Nephron progenitor cell (in vitro differentiated cells): ENCODE measurements at regions not wholly inside any gene's neighbourhood (a gene's known extent, or its start where the extent isn't known, plus 50 kb on each side); places are given as distances from the start of the nearest gene placed in this dataset.

Experiments used
- DNase-seq: peaks from one replicate; pipeline ENCODE4 v3.0.0; 2021
- H3K27ac Mint-ChIP-seq: 2 replicates; pipeline ENCODE4 v1.8.0; 2021; ENCODE audit warnings: mild to moderate bottlenecking, moderate library complexity, mixed read lengths
- H3K27me3 Mint-ChIP-seq: 2 replicates; pipeline ENCODE4 v1.8.0; 2021; ENCODE audit warnings: mild to moderate bottlenecking, low read depth, mixed read lengths; ENCODE audit not compliant: poor library complexity
- H3K36me3 Mint-ChIP-seq: 2 replicates; pipeline ENCODE4 v1.8.0; 2021; ENCODE audit warnings: low read depth, mixed read lengths
- H3K4me1 Mint-ChIP-seq: 2 replicates; pipeline ENCODE4 v1.8.0; 2021; ENCODE audit warnings: mixed read lengths
- H3K4me3 Mint-ChIP-seq: 2 replicates; pipeline ENCODE4 v1.8.0; 2021; ENCODE audit warnings: mild to moderate bottlenecking, moderate library complexity, mixed read lengths
- H3K9me3 Mint-ChIP-seq: 2 replicates; pipeline ENCODE4 v1.8.0; 2021; ENCODE audit warnings: mild to moderate bottlenecking, moderate library complexity, mixed read lengths
- TF ChIP-seq, protein P1 (sequence below): fragments of 200-600 bp; sonication (generic); IDR thresholded peaks from 2 replicates; pipeline ENCODE4 v1.5.0; 2021; ENCODE audit warnings: antibody characterized with exemption

DNA sequence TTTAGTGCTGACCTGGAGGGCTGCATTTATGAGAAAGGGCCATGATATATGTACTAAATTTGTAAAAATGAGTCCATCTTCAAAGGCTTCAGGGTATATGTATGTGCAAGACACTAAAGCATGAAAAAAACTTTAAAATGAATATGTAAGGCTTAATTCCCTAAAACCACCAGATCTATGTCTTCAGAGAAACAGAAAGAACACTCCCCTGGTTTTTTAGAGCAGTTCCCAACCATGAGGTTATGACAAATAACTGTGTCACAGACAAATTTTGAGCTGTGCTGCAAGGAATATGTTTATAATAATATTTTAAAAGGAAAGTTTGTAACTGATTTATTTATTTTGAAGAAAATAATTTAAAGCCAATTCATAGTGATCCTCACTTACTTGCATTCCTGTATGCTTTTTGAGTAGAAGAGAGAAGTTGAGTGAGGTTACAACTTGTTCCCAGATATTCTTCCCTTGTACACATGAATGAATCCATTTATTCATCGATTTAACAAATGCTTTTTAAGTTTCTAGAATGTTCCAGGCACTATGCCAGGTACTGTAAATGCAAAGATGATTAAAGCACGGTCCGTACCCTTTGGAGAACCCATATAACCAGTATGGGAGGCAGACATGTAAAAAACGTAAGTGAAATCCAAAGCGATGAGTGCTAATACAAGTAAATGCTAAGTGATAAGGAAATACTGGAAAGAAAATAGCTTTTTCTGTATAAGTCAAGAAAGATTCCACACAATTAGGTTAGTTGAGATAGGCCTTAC is 295.2 kb upstream of the DIAPH2 start:
- H3K9me3 Mint-ChIP-seq = no peaks in the 10 kb centered on the region
- no peaks in the 10 kb centered on the region for H3K36me3 Mint-ChIP-seq
- no peak overlapping the region for H3K4me3 Mint-ChIP-seq
- TF ChIP-seq, protein P1, sequence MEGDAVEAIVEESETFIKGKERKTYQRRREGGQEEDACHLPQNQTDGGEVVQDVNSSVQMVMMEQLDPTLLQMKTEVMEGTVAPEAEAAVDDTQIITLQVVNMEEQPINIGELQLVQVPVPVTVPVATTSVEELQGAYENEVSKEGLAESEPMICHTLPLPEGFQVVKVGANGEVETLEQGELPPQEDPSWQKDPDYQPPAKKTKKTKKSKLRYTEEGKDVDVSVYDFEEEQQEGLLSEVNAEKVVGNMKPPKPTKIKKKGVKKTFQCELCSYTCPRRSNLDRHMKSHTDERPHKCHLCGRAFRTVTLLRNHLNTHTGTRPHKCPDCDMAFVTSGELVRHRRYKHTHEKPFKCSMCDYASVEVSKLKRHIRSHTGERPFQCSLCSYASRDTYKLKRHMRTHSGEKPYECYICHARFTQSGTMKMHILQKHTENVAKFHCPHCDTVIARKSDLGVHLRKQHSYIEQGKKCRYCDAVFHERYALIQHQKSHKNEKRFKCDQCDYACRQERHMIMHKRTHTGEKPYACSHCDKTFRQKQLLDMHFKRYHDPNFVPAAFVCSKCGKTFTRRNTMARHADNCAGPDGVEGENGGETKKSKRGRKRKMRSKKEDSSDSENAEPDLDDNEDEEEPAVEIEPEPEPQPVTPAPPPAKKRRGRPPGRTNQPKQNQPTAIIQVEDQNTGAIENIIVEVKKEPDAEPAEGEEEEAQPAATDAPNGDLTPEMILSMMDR = no peak
- no peaks in the 10 kb centered on the region for H3K27me3 Mint-ChIP-seq
- DNase-seq = no peak
- no peak overlapping the region for H3K27ac Mint-ChIP-seq
- no peaks in the 10 kb centered on the region for H3K4me1 Mint-ChIP-seq

DNA sequence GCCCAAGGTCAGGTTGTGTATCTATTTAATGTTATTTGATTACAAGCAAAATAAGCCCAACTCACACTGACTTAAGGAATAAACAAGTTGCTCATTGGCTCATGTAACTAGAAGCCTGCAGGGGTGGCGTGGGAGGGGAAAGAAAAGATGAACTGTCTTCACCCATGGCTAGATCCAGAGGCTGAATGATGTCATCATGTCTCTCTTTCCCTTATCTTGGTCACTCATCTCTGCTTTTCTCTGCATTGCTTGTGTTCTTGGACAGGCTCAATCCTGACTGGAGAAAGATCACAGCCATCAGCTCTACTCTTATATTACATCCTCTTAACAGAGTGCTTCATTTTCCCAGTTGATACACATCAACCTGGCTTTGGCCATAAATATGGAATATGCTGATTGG is 290.0 kb upstream of the DIAPH2 start:
- H3K27ac Mint-ChIP-seq = no peak overlapping the region
- H3K4me3 Mint-ChIP-seq = no peak overlapping the region
- no peaks in the 10 kb centered on the region for H3K9me3 Mint-ChIP-seq
- H3K36me3 Mint-ChIP-seq = no peaks in the 10 kb centered on the region
- TF ChIP-seq, protein P1 = no peak
- H3K4me1 Mint-ChIP-seq = no peaks in the 10 kb centered on the region
- no peak for DNase-seq
- no peaks in the 10 kb centered on the region for H3K27me3 Mint-ChIP-seq

DNA sequence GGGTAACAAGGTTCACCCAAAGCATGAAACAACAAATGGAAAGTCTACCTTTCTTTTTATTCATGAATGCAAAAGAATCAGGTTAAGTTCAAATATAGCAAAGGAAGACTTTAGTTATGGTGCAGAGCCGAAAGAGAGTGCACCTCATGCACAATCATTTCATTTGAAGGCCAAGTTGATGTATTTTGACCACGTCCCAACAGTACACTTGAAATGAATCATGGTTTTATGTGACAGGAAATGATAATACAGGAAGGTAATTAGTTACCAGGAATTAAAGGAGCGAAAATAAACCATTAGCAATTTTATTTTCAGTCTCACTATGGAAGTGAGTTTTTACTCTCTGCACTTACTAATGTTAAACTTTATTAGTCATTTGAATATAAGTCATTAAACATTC is 281.2 kb upstream of the DIAPH2 start:
- Mint-ChIP-seq H3K36me3 (no peaks in the 10 kb centered on the region), H3K4me1 (peaks cover 4% of the 10 kb centered on the region)
- no peak for DNase-seq

DNA sequence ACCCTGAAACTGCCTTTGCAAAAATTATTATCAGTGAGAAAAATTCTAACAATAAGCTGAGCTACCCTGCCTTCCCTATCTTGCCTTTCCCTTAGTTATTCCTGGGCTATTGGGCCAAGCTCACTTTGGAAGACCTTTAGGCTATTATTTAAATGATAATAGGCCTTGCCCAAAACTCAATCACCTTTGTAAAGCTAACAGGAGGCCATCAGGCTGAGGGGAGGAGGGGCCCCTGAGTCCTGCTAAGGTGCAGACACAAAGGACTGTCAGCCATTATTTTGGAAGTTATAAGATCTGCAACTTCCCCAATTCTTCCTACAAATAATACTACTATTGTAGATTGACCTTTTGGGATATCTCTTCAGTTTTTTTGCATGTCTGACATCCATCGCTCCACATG is 278.8 kb upstream of the DIAPH2 start:
- peaks cover 4% of the 10 kb centered on the region for H3K4me1 Mint-ChIP-seq

More for the DNA sequence above, 281.2 kb upstream of the DIAPH2 start:
- Mint-ChIP-seq H3K4me3 (no peak overlapping the region), H3K27me3 (no peaks in the 10 kb centered on the region), H3K27ac (no peak overlapping the region), H3K9me3 (no peaks in the 10 kb centered on the region)
- TF ChIP-seq, protein P1 = no peak

DNA sequence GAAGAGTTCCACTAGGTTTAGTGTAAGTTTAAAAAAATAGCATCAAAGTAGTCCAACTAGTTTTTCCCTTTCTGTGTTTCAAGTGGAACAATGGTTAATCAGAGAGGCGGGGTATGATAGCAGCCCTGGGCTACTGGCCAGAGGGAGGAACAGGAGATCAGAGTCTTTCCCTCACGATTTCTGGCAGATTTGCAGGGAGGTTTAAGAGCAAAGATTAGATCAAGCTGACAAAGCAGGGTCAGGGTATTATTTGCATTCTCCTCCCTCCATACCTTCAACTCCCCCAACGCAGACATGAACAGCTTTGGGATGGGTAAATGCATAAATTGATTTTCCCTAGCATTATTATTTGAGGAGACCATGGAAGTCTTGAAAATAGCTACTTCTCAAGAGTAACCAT is 277.6 kb upstream of the DIAPH2 start:
- Mint-ChIP-seq H3K9me3 (no peaks in the 10 kb centered on the region), H3K27me3 (peaks cover 3% of the 10 kb centered on the region), H3K36me3 (no peaks in the 10 kb centered on the region), H3K4me3 (no peak overlapping the region), H3K4me1 (peaks cover 4% of the 10 kb centered on the region), H3K27ac (no peak overlapping the region)
- DNase-seq = no peak
- TF ChIP-seq, protein P1 = no peak

More for the DNA sequence above, 278.8 kb upstream of the DIAPH2 start:
- Mint-ChIP-seq H3K27me3 (no peaks in the 10 kb centered on the region), H3K27ac (no peak overlapping the region), H3K4me3 (no peak overlapping the region), H3K36me3 (no peaks in the 10 kb centered on the region), H3K9me3 (no peaks in the 10 kb centered on the region)
- DNase-seq = no peak
- TF ChIP-seq, protein P1 = no peak

DNA sequence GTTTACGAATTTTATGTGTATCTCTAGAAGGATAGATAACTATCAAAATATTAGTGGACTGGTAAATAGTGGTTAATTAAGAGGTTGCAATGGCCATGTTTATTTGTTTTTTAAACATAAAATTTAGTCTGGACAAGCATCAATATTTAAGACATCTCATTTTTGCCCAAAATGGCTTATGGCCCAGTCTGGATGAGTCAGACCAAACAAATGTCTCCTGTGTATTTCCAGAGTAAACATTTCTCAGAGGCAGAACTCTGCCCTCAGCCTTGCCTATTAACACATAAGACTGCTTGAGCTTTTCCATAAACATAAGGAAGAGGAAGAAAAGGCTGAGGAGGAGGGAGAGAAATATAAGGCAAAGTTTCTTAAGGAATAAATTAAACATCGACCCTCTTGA is 277.1 kb upstream of the DIAPH2 start:
- H3K4me1 Mint-ChIP-seq = peaks cover 4% of the 10 kb centered on the region
- TF ChIP-seq, protein P1 = no peak
- no peaks in the 10 kb centered on the region for H3K9me3 Mint-ChIP-seq
- no peak overlapping the region for H3K4me3 Mint-ChIP-seq
- H3K27me3 Mint-ChIP-seq = peaks cover 3% of the 10 kb centered on the region
- DNase-seq = no peak
- no peaks in the 10 kb centered on the region for H3K36me3 Mint-ChIP-seq
- H3K27ac Mint-ChIP-seq = no peak overlapping the region
